Liver (tissue), 8 donors: ENCODE measurements at regions not wholly inside any gene's neighbourhood (a gene's known extent, or its start where the extent isn't known, plus 50 kb on each side); places are given as distances from the start of the nearest gene placed in this dataset.

ENCODE experiments used
- DNase-seq: peaks from one replicate; pipeline ENCODE4 v3.0.0-alpha.2; 2017; ENCODE audit warnings: low spot score
- H3K27ac ChIP-seq, 2 donors: one replicate each; pipeline ENCODE4 v1.7.0; 2013; ENCODE audit warnings: inconsistent platforms in 2 of 2, low read length in 2 of 2, control low read depth in 1 of 2, low read depth in 1 of 2, mild to moderate bottlenecking in 1 of 2
- H3K27me3 ChIP-seq, 4 donors: one replicate each; pipeline versions ENCODE4 v1.6.1 to v1.7.0; 2013; ENCODE audit warnings: low read length in 3 of 4, inconsistent platforms in 1 of 4, mild to moderate bottlenecking in 1 of 4, moderate library complexity in 1 of 4; ENCODE audit not compliant: control insufficient read depth in 4 of 4, insufficient read depth in 4 of 4
- H3K36me3 ChIP-seq, 4 donors: one replicate each; pipeline versions ENCODE4 v1.6.1 to v1.7.0; 2013; ENCODE audit warnings: low read length in 3 of 4, mild to moderate bottlenecking in 3 of 4, low read depth in 1 of 4, moderate library complexity in 1 of 4; ENCODE audit not compliant: control insufficient read depth in 4 of 4, insufficient read depth in 3 of 4
- H3K4me1 ChIP-seq, 4 donors: one replicate each; pipeline versions ENCODE4 v1.6.1 to v1.7.0; 2013; ENCODE audit warnings: low read length in 3 of 4, mild to moderate bottlenecking in 3 of 4, moderate library complexity in 1 of 4; ENCODE audit not compliant: control insufficient read depth in 4 of 4, insufficient read depth in 4 of 4
- H3K4me3 ChIP-seq, 3 donors: one replicate each; pipeline versions ENCODE4 v1.6.1 to v1.7.0; 2013; ENCODE audit warnings: low read length in 3 of 3, control low read depth in 1 of 3, low read depth in 1 of 3, mild to moderate bottlenecking in 1 of 3
- H3K9ac ChIP-seq, 2 donors: one replicate each; pipeline ENCODE4 v1.7.0; 2013; ENCODE audit warnings: low read length in 2 of 2, mild to moderate bottlenecking in 2 of 2, moderate library complexity in 2 of 2, control low read depth in 1 of 2, low read depth in 1 of 2
- H3K9me3 ChIP-seq, 4 donors: one replicate each; pipeline versions ENCODE4 v1.6.1 to v1.7.0; 2013; ENCODE audit warnings: low read length in 3 of 4; ENCODE audit not compliant: control insufficient read depth in 4 of 4
- CTCF ChIP-seq: fragments of 150-350 bp; IDR thresholded peaks from 2 replicates; pipeline ENCODE4 v1.5.1; 2017; ENCODE audit warnings: improper control_type of control experiment, low read depth, low read length; ENCODE audit not compliant: missing input control
- EGR1 ChIP-seq, 2 donors: IDR thresholded peaks; 2 replicates each; pipeline ENCODE4 v1.6.1; 2016 to 2018; ENCODE audit warnings: antibody characterized with exemption in 2 of 2, low read depth in 2 of 2
- FOXA1 ChIP-seq: IDR thresholded peaks from 2 replicates; pipeline ENCODE4 v1.6.1; 2016; ENCODE audit warnings: antibody characterized with exemption
- FOXA2 ChIP-seq: IDR thresholded peaks from 2 replicates; pipeline ENCODE4 v1.6.1; 2016; ENCODE audit warnings: antibody characterized with exemption
- GABPA ChIP-seq, 2 donors: IDR thresholded peaks in 1 of 2; conservative IDR thresholded peaks in 1 of 2; 2 replicates each; pipeline ENCODE4 v1.6.1; 2016; ENCODE audit warnings: antibody characterized with exemption in 2 of 2, mild to moderate bottlenecking in 1 of 2, moderate library complexity in 1 of 2
- JUND ChIP-seq, 2 donors: IDR thresholded peaks; 2 replicates each; pipeline ENCODE4 v1.6.1; 2016; ENCODE audit warnings: antibody characterized with exemption in 2 of 2
- NR2F2 ChIP-seq: IDR thresholded peaks from 2 replicates; pipeline ENCODE4 v1.6.1; 2016; ENCODE audit warnings: antibody characterized with exemption
- RAD21 ChIP-seq, 2 donors: IDR thresholded peaks; 2 replicates each; pipeline ENCODE4 v1.6.1; 2016; ENCODE audit warnings: antibody characterized with exemption in 2 of 2, mild to moderate bottlenecking in 2 of 2
- RXRA ChIP-seq, 2 donors: IDR thresholded peaks; 2 replicates each; pipeline ENCODE4 v1.6.1; 2017 to 2018; ENCODE audit warnings: antibody characterized with exemption in 2 of 2, mild to moderate bottlenecking in 1 of 2
- SP1 ChIP-seq: IDR thresholded peaks from 2 replicates; pipeline ENCODE4 v1.6.1; 2018; ENCODE audit warnings: antibody characterized with exemption, mild to moderate bottlenecking
- TAF1 ChIP-seq: conservative IDR thresholded peaks from 2 replicates; pipeline ENCODE4 v1.6.1; 2016; ENCODE audit warnings: antibody characterized with exemption, mild to moderate bottlenecking
- YY1 ChIP-seq: IDR thresholded peaks from 2 replicates; pipeline ENCODE4 v1.6.1; 2016; ENCODE audit warnings: antibody characterized with exemption, mild to moderate bottlenecking
- WGBS: extraction: QIAGEN DNeasy Blood & Tissue Kit; methylation state at CpG from one replicate; pipeline ENCODE4 v1.1.7; 2013; 5-methylcytosine and 5-hydroxymethylcytosine counted together
- TF ChIP-seq, protein P1 (sequence below): IDR thresholded peaks from 2 replicates; pipeline ENCODE4 v1.6.1; 2016; ENCODE audit warnings: antibody characterized with exemption
- TF ChIP-seq, protein P2 (sequence below): IDR thresholded peaks from 2 replicates; pipeline ENCODE4 v1.6.1; 2016; ENCODE audit warnings: antibody characterized with exemption, mild to moderate bottlenecking
- TF ChIP-seq, protein P3 (sequence below): IDR thresholded peaks from 2 replicates; pipeline ENCODE4 v1.6.1; 2016; ENCODE audit warnings: antibody characterized with exemption
- TF ChIP-seq, protein P4 (sequence below): IDR thresholded peaks from 2 replicates; pipeline ENCODE4 v1.6.1; 2016; ENCODE audit warnings: antibody characterized with exemption
- donor health status: healthy.
- donor health status: healthy.
- donor health status: healthy.
- donor health status: healthy.
- donor health status: healthy.

- TF ChIP-seq JUND (IDR thresholded peaks at IDR 0.05), result no peak
- TF ChIP-seq EGR1 (IDR thresholded peaks at IDR 0.05; ENCODE audit: low read depth in 2 of 2), result no peak
- TF ChIP-seq GABPA (IDR thresholded peaks at IDR 0.05 in 1 of 2, conservative IDR thresholded peaks at IDR 0.05 in 1 of 2), result no peak
- TF ChIP-seq, protein P1, sequence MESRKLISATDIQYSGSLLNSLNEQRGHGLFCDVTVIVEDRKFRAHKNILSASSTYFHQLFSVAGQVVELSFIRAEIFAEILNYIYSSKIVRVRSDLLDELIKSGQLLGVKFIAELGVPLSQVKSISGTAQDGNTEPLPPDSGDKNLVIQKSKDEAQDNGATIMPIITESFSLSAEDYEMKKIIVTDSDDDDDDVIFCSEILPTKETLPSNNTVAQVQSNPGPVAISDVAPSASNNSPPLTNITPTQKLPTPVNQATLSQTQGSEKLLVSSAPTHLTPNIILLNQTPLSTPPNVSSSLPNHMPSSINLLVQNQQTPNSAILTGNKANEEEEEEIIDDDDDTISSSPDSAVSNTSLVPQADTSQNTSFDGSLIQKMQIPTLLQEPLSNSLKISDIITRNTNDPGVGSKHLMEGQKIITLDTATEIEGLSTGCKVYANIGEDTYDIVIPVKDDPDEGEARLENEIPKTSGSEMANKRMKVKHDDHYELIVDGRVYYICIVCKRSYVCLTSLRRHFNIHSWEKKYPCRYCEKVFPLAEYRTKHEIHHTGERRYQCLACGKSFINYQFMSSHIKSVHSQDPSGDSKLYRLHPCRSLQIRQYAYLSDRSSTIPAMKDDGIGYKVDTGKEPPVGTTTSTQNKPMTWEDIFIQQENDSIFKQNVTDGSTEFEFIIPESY, result no peak
- TF ChIP-seq, protein P2, sequence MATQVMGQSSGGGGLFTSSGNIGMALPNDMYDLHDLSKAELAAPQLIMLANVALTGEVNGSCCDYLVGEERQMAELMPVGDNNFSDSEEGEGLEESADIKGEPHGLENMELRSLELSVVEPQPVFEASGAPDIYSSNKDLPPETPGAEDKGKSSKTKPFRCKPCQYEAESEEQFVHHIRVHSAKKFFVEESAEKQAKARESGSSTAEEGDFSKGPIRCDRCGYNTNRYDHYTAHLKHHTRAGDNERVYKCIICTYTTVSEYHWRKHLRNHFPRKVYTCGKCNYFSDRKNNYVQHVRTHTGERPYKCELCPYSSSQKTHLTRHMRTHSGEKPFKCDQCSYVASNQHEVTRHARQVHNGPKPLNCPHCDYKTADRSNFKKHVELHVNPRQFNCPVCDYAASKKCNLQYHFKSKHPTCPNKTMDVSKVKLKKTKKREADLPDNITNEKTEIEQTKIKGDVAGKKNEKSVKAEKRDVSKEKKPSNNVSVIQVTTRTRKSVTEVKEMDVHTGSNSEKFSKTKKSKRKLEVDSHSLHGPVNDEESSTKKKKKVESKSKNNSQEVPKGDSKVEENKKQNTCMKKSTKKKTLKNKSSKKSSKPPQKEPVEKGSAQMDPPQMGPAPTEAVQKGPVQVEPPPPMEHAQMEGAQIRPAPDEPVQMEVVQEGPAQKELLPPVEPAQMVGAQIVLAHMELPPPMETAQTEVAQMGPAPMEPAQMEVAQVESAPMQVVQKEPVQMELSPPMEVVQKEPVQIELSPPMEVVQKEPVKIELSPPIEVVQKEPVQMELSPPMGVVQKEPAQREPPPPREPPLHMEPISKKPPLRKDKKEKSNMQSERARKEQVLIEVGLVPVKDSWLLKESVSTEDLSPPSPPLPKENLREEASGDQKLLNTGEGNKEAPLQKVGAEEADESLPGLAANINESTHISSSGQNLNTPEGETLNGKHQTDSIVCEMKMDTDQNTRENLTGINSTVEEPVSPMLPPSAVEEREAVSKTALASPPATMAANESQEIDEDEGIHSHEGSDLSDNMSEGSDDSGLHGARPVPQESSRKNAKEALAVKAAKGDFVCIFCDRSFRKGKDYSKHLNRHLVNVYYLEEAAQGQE, result no peak
- no peak for TF ChIP-seq SP1
- TF ChIP-seq CTCF, result no peak
- no peak for TF ChIP-seq FOXA2
- TF ChIP-seq TAF1, result no peak
- TF ChIP-seq, protein P3, sequence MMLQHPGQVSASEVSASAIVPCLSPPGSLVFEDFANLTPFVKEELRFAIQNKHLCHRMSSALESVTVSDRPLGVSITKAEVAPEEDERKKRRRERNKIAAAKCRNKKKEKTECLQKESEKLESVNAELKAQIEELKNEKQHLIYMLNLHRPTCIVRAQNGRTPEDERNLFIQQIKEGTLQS, result no peak
- no peak for TF ChIP-seq FOXA1
- no peak for TF ChIP-seq YY1
- TF ChIP-seq, protein P4, sequence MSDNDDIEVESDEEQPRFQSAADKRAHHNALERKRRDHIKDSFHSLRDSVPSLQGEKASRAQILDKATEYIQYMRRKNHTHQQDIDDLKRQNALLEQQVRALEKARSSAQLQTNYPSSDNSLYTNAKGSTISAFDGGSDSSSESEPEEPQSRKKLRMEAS, result no peak
- TF ChIP-seq RXRA (IDR thresholded peaks at IDR 0.05), result no peak
- TF ChIP-seq NR2F2, result no peak
- no peak for TF ChIP-seq RAD21 (IDR thresholded peaks at IDR 0.05)
- Histone ChIP-seq H3K9me3 (no peaks in the 10 kb centered on the region), H3K4me1 (peaks cover 0 to 1% (median 0%) of the 10 kb centered on the region in 4 donors), H3K36me3 (no peaks in the 10 kb centered on the region), H3K4me3 (no peak overlapping the region), H3K27ac (no peak overlapping the region), H3K9ac (no peak overlapping the region), H3K27me3 (no peaks in the 10 kb centered on the region)
- 89% methylated on average over 3 of the region's 3 CpGs for WGBS
- no peak for DNase-seq
These were observed 112.3 kb upstream of the PRDX6 start for GRCh38 chr1:173364827-173365226.

DNA sequence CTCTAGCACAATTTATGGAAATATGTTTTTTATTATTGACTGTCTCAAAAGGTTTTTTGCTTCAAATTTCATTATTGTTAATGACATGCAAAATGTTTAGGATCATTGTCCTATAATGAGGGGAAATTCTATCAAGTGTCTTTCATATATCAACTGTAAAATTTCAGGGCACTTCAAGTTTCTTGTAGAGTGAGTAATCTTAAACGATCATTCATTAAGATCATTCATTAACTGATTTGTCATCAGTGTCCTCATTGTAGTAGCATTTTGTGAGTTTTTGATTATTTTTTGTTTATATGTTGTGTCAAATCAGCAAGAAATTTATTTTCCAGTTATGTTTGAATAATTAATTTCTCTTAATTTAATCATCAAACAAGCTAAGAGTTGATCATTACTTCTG is 111.8 kb upstream of the PRDX6 start:
- no peak overlapping the region for H3K4me3 ChIP-seq
- no peak for DNase-seq
- H3K36me3 ChIP-seq, result no peaks in the 10 kb centered on the region
- TF ChIP-seq TAF1 (no peak), CTCF (no peak), RXRA (IDR thresholded peaks at IDR 0.05) (no peak), EGR1 (IDR thresholded peaks at IDR 0.05; ENCODE audit: low read depth in 2 of 2) (no peak), SP1 (no peak), GABPA (IDR thresholded peaks at IDR 0.05 in 1 of 2, conservative IDR thresholded peaks at IDR 0.05 in 1 of 2) (no peak)
- TF ChIP-seq, protein P3, result no peak
- H3K4me1 ChIP-seq, result peaks cover 0 to 1% (median 0%) of the 10 kb centered on the region in 4 donors
- no peak overlapping the region for H3K9ac ChIP-seq
- H3K9me3 ChIP-seq, result no peaks in the 10 kb centered on the region
- no peak overlapping the region for H3K27ac ChIP-seq
- WGBS, result 91% methylated on average over 1 of the region's 1 CpG
- H3K27me3 ChIP-seq, result no peaks in the 10 kb centered on the region
